ENCODE measurements at regions not wholly inside any gene's neighbourhood (a gene's known extent, or its start where the extent isn't known, plus 50 kb on each side); places are given as distances from the start of the nearest gene placed in this dataset.

GRCh38 chr2:239725551-239725890 lies 299.6 kb downstream of the NDUFA10 start:
- ChIA-PET CTCF (no interaction called here), POLR2A (no interaction called here)
- no peak for TF ChIP-seq CTCF (IDR thresholded peaks at IDR 0.05; ENCODE audit: control extremely low read depth, extremely low read depth, low read depth, missing control alignments)
- no peak for DNase-seq (ENCODE audit: extremely low spot score)

- TF ChIP-seq CTCF (IDR thresholded peaks at IDR 0.05; ENCODE audit: control extremely low read depth, extremely low read depth, low read depth, missing control alignments), result no peak
- DNase-seq (ENCODE audit: extremely low spot score), result no peak
- ChIA-PET POLR2A (no interaction called here), CTCF (no interaction called here)
Observed at GRCh38 chr2:239724851-239725550, 300.1 kb downstream of the NDUFA10 start.

DNA sequence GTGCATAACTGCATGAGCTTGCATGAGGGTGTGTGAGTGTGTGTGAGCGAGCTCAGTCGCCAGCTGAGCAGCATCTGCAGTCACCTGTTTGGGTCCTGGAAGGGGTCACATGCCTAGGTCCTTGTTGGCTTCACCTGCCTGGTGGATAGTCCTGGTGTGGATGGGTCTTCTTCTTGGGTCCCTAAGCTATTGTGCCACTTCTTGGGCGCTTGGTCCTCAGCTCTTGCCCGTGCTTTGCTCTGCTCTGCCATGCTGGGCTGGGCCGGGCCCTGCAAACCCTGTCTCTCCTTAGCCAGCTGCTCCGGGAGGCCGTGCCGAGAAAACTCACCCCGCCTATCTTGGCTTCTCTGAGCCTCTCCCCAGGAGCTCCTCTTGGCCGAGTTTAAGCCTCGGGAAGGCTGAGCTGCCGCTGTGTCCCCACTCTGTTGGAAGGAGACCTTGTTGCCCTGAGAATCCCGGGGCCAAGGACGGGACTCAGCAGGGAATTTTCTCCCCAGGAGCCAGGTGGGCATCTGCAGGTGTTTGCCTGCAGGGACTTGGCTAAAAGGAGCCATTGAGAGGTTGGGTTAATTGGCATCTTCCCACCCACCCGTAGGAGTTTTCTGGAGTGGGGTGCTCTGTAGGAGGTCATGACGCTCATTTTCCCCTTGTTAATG lies 300.8 kb downstream of the NDUFA10 start:
- no peak for TF ChIP-seq CTCF (IDR thresholded peaks at IDR 0.05; ENCODE audit: control extremely low read depth, extremely low read depth, low read depth, missing control alignments)
- ChIA-PET POLR2A (no interaction called here), CTCF (interaction anchor here (1.1 kb wide), 1 partner anchor 50 kb away, joined by 3 read pairs; no protein-coding TSS in a partner anchor)
- no peak for DNase-seq (ENCODE audit: extremely low spot score)

DNA sequence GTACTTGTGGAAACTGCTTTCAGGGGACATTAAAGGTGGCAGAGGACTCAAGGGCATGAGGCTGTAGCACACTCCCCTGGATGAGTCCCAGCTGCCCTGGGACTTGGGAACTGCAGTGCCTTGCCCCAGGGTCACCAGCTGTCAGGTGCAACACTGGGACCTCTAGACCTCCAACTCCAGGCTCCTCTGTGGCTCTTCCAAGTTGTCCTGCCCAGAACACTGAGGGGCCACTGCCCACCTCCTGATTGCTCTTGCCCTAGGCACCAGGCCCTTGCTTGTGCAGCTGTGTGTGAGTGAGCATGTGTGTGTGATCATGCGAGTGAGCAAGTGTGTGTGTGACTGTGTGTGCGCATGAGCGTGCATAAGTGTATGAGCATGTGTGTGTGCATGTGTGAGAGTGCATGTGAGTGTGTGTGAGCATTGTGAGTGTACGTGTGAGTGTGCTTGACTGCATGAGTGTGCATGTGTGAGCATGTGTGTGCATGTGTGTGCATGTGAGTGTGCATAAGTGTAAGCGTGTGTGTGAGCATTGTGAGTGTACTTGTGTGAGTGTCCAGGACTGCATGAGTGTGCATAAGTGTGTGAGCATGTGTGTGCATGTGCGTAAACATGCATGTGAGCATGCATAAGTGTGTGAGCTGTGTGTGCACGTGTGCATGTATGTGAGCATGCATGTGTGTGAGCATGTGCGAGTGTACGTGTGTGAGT lies 301.5 kb downstream of the NDUFA10 start:
- ChIA-PET CTCF (interaction anchor here (1.1 kb wide), 1 partner anchor 50 kb away, joined by 3 read pairs; no protein-coding TSS in a partner anchor), POLR2A (no interaction called here)
- no peak for TF ChIP-seq CTCF (IDR thresholded peaks at IDR 0.05; ENCODE audit: control extremely low read depth, extremely low read depth, low read depth, missing control alignments)
- DNase-seq (ENCODE audit: extremely low spot score), result no peak

GRCh38 chr2:239722760-239723470 lies 302.2 kb downstream of the NDUFA10 start:
- POLR2A ChIA-PET, result no interaction called here
- no peak for DNase-seq (ENCODE audit: extremely low spot score)
- TF ChIP-seq CTCF (IDR thresholded peaks at IDR 0.05; ENCODE audit: control extremely low read depth, extremely low read depth, low read depth, missing control alignments), result no peak
- CTCF ChIA-PET, result interaction anchor here (1.1 kb wide), 1 partner anchor 49 kb away, joined by 3 read pairs; no protein-coding TSS in a partner anchor

DNA sequence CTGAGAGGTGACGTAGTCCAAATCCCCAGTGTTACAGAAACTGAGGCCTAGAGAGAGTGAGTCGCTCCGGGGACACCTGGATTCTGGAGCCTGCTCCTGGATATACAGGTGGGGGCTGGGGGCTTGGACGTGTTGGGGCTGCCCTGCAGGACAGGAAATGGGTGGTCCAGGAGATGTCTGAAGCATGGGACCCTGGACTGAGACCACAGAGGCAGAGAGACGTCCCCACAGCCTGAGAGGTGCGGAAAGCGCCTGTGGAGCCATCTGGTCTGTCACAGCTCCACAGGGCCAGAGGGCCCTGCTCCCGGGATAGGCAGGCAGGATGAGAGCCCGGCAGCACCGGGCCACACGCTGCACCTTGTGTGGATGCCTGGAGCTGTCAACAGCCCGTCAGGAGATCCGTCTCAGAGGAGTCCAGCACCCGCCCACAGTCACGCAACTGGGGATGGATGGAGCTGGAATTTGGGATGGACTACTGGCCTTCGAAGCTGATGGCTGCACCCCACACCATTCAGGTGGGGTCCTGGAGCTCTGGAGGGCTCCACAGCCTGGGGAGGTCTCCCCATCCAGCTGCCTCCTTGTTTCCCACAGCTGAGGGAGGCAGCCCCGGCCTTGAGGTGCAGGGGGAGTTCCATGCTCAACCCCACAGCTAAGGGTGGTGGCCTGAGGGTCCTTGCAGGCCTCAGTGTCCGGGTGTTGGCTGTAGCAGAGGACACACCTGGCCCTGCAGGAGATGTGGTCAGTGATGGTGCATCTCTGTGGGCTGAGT lies 303.0 kb downstream of the NDUFA10 start:
- no peak for TF ChIP-seq CTCF (IDR thresholded peaks at IDR 0.05; ENCODE audit: control extremely low read depth, extremely low read depth, low read depth, missing control alignments)
- DNase-seq (ENCODE audit: extremely low spot score), result no peak
- CTCF ChIA-PET, result no interaction called here
- POLR2A ChIA-PET, result no interaction called here

All from GM10248 (cell line).